Activated naive CD8-positive, alpha-beta T cell treated with anti-CD3 and anti-CD28 coated beads, Interleukin-2, amount 10 ng/mL, durations not matched to agents 7 days and 5 days (primary cell): ENCODE measurements at regions not wholly inside any gene's neighbourhood (a gene's known extent, or its start where the extent isn't known, plus 50 kb on each side); places are given as distances from the start of the nearest gene placed in this dataset.
"Not testable (repeated sequence)": the region's sequence is repeated elsewhere in the genome, so short reads cannot be mapped to it uniquely, and the experiment has no call there.

ENCODE experiments used
- ATAC-seq: fragments of 150-1000 bp; cut with Tn5 transposase; one replicate; pipeline ENCODE4 v1.10.0; 2021; ENCODE audit warnings: low read depth, moderate library complexity
- POLR2A ChIA-PET: fragments of 350-600 bp; sonication (Branson Sonifier 250); formaldehyde crosslinking; loops from one replicate; lab custom pipeline; 2021; ENCODE audit warnings: antibody characterized with exemption; lab: Charles Lee
- DNase-seq: peaks from one replicate; pipeline ENCODE4 v3.0.0; 2021
- H3K27ac Mint-ChIP-seq: one replicate; pipeline ENCODE4 v1.8.0; 2022; ENCODE audit warnings: mild to moderate bottlenecking, mixed read lengths
- H3K27me3 Mint-ChIP-seq: one replicate; pipeline ENCODE4 v1.8.0; 2022; ENCODE audit warnings: mild to moderate bottlenecking, moderate library complexity, mixed read lengths
- H3K36me3 Mint-ChIP-seq: one replicate; pipeline ENCODE4 v1.8.0; 2021; ENCODE audit warnings: mild to moderate bottlenecking, mixed read lengths
- H3K4me1 Mint-ChIP-seq: one replicate; pipeline ENCODE4 v1.8.0; 2021; ENCODE audit warnings: mixed read lengths
- H3K4me3 Mint-ChIP-seq: one replicate; pipeline ENCODE4 v1.8.0; 2022; ENCODE audit warnings: mild to moderate bottlenecking, moderate library complexity, mixed read lengths
- H3K9me3 Mint-ChIP-seq: one replicate; pipeline ENCODE4 v1.8.0; 2021; ENCODE audit warnings: mixed read lengths

DNA sequence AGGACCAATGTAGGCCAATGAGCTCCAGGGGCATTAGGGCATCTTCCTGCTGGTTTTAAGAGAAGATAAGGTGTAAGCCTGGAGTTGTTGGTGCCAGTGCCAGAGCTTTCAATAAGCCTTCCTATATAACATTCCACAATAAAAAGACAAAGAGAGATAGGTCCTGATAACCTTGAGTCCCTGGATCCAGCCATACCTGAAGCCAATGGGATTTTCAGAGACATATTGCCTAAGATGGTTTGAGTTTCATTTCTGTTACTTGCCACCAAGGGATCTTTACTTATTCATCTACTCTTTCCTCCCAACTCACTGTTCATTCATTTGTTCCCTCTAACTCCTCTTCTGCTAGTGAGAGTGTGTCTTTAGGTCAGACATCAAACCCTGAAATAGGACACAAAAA lies 68.8 kb upstream of the CAPZB start:
- POLR2A ChIA-PET = no interaction called here
- no peak overlapping the region for H3K27ac Mint-ChIP-seq
- peaks cover 15% of the 10 kb centered on the region for H3K27me3 Mint-ChIP-seq
- peaks cover 3% of the 10 kb centered on the region for H3K36me3 Mint-ChIP-seq
- ATAC-seq (no peak), DNase-seq (no peak)
- no peak overlapping the region for H3K4me3 Mint-ChIP-seq
- peaks cover 7% of the 10 kb centered on the region for H3K4me1 Mint-ChIP-seq
- H3K9me3 Mint-ChIP-seq = peaks cover 7% of the 10 kb centered on the region

DNA sequence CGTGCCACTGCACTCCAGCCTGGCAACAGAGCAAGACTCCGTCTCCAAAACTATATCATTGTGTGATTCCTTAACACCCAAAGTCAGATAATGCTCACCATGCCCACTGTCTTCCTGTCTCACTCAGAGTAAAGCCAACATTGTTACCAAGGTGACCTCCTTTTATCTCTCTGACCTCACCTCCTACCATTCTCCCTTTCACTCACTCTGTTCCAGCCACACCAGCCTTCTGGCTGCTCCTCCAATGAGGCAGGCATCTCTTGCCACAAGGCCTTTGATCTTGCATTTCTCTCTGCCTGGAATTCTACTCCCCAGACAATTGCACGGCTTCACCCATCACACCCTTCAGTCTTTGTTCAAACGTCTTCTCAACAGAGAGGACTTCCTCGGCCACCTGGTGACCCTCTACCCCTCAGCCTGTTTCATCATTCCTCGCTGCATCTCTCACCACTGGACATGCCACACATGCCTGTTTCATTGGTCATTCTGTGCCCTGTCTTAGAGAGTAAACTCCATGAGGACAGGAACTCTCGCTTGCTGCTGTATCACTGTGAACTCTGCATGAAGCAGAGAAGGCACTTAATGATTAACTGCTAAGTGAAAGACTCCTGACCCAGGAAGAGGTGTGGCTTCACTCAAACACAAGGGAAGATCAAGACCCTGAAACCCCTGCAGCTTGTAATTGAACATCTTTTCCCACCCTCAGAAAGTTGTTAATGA lies 67.1 kb upstream of the CAPZB start:
- Mint-ChIP-seq H3K9me3 (peaks cover 9% of the 10 kb centered on the region), H3K4me3 (no peak overlapping the region), H3K27ac (no peak overlapping the region), H3K27me3 (peaks cover 6% of the 10 kb centered on the region), H3K4me1 (peaks cover 3% of the 10 kb centered on the region), H3K36me3 (peaks cover 3% of the 10 kb centered on the region)
- ATAC-seq (no peak), DNase-seq (no peak)
- POLR2A ChIA-PET = no interaction called here

- H3K36me3 Mint-ChIP-seq, POLR2A ChIA-PET, H3K27ac Mint-ChIP-seq, H3K27me3 Mint-ChIP-seq, ATAC-seq, H3K4me1 Mint-ChIP-seq, H3K9me3 Mint-ChIP-seq, DNase-seq, H3K4me3 Mint-ChIP-seq: not testable (repeated sequence)
Measured at GRCh38 chr1:19551837-19552236, 66.5 kb upstream of the CAPZB start.

DNA sequence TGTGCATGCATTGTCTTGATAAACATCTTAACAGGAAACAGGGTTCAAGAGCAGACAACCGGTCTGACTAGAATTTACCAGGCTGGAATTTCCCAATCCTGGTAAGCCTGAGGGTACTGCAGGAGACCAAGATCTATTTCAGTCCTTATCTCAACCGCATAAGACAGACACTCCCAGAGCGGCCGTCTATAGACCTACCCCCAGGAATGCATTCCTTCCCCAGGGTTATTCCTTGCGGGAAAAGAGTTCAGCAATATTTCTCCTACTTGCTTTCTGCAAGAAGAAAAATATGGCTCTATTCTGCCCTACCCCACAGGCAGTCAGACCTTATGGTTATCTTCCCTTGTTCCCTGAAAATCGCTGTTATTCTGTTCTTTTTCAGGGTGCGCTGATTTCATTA lies 65.1 kb upstream of the CAPZB start:
- H3K36me3 Mint-ChIP-seq = not testable (repeated sequence)

DNA sequence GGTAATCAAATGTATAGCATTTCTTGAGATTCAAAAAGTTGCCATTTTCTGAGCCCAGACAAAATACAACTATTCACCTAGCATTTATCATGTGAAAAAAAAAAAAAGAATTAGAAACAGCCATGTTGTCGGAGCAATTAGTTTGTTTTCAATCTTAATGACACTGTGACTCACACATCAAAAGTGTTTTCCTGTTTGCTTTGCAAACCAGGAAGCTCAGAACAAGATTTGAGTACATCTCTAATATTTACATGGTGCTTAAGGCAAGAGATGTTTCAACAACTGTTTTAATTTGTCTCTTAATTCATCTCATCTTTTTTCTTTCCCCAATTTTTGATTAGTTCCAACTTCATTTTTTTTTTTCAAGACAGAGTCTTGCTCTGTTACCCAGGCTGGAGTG lies 62.5 kb upstream of the CAPZB start:
- Mint-ChIP-seq H3K4me3 (no peak overlapping the region), H3K4me1 (peaks cover 3% of the 10 kb centered on the region), H3K36me3 (peaks cover 3% of the 10 kb centered on the region), H3K9me3 (peaks cover 10% of the 10 kb centered on the region), H3K27ac (no peak overlapping the region), H3K27me3 (peaks cover 10% of the 10 kb centered on the region)
- ATAC-seq (no peak), DNase-seq (no peak)
- POLR2A ChIA-PET = interaction anchor here (0.7 kb wide), 1 partner anchor 53 kb away, joined by 3 read pairs; no protein-coding TSS in a partner anchor

More for the DNA sequence above, 65.1 kb upstream of the CAPZB start:
- DNase-seq, H3K27me3 Mint-ChIP-seq, H3K9me3 Mint-ChIP-seq, H3K4me1 Mint-ChIP-seq, H3K27ac Mint-ChIP-seq, POLR2A ChIA-PET, ATAC-seq, H3K4me3 Mint-ChIP-seq: not testable (repeated sequence)

GRCh38 chr1:19536519-19536918 lies 51.2 kb upstream of the CAPZB start:
- Mint-ChIP-seq H3K36me3 (peaks cover 4% of the 10 kb centered on the region), H3K27ac (no peak overlapping the region), H3K4me3 (no peak overlapping the region), H3K9me3 (peaks cover 10% of the 10 kb centered on the region), H3K27me3 (no peaks in the 10 kb centered on the region), H3K4me1 (peaks cover 6% of the 10 kb centered on the region)
- POLR2A ChIA-PET = no interaction called here
- ATAC-seq = no peak
- DNase-seq = no peak

GRCh38 chr1:19535214-19535613 lies 49.9 kb upstream of the CAPZB start:
- peaks cover 4% of the 10 kb centered on the region for H3K36me3 Mint-ChIP-seq
- H3K4me1 Mint-ChIP-seq = peaks cover 6% of the 10 kb centered on the region
- POLR2A ChIA-PET = no interaction called here

More at GRCh38 chr1:19535214-19535613, 49.9 kb upstream of the CAPZB start:
- Mint-ChIP-seq H3K9me3 (peaks cover 11% of the 10 kb centered on the region), H3K27me3 (no peaks in the 10 kb centered on the region), H3K27ac (no peak overlapping the region), H3K4me3 (no peak overlapping the region)
- DNase-seq = no peak
- ATAC-seq = no peak
